HG02852 (cell line): ENCODE measurements at regions not wholly inside any gene's neighbourhood (a gene's known extent, or its start where the extent isn't known, plus 50 kb on each side); places are given as distances from the start of the nearest gene placed in this dataset.
"Not testable (repeated sequence)": the region's sequence is repeated elsewhere in the genome, so short reads cannot be mapped to it uniquely, and the experiment has no call there.

Experiments used
- ATAC-seq: cut with Tn5 transposase; IDR thresholded peaks from one replicate; pipeline ENCODE4 v1.9.1; 2021; ENCODE audit warnings: mild to moderate bottlenecking, moderate library complexity; ENCODE audit not compliant: unreplicated experiment

DNA sequence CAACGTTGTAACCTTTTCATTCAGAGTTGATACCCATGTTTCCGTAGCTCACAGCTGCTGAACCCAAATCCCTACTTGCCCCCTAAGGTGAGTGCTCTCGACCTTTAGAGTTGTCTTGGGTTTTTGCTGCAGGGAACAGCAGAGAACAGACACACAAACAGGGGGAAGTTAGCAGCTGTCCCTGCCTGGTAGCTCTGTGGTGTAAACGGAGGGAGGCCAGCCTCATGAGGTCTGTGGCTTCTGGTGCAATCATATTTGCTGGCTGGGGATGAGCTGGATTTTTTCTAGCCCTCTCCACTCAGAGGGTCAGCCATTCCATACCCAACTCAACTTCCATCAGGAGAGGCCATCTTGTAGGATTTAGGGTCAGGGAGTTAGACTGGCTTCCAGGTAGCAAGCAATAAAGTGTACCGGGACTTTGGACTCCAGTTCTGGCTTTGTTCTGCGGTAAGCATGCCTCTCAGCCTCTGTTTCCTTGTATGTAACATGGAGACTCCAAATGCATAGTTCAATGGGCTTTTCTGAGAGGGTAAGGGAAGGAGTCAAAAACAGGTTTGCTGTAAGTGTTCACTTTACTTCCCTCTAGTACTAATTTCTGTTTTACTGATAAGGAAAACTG, 218.9 kb downstream of the MID1IP1 start:
- no peak for ATAC-seq

DNA sequence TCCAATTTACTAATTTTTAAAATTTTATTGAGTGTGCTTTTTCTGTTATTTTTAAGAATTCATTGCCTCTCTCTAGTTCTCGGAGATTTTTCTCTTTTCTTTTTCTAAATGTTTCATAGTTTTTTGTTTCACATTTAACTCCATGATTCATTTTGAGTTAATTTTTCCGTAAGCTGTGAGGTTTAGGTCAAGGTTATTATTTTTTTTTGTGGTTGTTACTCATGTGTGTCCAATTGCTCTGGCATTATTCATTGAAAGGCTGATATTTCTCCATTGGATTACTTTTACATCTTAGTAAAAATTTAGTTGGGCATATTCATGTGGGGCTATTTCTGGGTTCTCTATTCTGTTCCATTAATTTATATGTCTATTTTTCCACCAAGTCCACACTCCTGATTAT, 220.8 kb downstream of the MID1IP1 start:
- ATAC-seq: no peak

DNA sequence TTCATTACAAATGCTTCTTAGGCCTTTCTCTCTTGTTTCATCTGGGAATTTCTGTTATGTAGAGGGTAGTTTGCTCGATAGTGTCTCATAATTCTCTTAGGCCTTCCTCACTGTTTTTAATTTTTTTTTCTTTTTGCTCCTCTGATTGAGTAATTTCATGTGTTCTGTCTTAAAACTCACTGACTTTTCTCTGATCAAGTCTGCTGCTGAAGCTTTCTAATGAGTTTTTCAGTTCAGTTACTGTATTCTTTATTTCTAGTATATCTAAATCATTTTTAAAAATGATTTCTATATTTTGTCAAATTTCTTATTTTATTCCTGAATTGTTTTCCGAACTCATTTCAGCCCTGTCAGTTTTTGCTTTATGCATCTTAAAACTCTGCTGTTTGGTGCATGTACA, 228.0 kb downstream of the MID1IP1 start:
- ATAC-seq: no peak

DNA sequence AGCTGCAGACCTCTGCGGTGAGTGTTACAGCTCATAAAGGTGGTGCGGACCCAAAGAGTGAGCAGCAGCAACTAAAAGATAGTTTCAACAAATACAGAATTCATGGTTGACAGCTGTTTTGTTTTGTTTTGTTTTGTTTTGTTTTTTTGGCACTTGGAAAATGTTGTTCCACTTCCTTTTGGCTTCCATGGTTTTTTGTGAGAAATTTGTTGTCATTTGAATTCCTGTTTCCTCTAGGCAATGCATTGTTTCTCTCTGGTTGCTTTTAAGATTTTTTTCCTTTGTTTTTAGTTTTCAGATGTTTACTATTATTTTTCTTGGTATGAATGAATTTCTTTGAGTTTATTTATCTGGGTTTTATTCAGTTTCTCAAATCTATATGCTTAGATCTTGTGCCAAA, 229.4 kb downstream of the MID1IP1 start:
- no peak for ATAC-seq

DNA sequence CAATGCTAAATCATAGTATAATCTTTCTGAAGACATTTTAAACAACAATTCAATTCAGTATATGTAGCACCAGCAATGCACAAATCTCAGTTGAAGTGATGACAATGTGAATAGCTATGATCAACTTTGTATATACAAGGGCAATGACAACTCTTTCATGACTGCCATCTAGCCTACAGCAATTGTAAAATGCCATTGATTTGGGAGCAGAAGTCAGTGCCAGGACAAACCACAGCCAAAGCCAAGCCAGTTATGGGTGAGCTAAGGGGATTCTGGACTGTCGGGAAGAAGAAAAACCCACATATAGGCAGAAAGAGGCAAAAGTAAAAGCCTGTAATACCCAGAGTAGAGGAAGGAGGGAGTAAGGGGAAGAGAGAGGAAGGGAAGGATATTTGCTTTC, 238.6 kb downstream of the MID1IP1 start:
- ATAC-seq: no peak

DNA sequence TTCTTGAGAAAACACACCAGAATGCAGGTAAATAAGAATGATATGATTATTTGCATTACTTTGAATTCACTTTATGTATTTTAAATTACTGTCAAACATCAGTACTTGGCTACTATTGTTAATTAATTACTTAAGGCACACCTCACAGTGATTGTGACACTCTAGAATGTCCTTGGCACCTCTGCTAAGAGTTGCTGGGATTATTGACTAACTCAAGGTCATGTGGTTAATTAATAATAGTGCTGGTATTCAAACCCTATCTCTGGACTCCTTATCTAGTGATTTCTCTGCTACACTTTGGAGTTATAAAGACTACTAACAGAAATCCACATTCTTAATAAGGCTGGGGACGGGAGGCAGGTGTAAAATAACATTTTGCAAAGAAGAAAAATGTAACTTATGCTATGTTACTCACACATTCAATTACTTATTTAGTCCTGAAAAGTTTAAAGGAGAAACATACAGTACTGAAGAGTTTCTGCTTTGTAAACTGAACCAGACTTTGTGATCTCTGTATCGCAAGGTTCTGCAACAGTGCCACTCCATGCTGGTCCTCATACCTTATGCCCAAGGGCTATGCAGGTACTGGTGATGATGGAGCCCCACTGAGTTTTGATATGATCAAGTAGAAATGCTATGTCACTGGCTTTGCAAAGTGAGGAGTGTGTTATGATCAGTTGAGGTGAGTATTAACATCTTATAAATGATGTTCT, 242.7 kb downstream of the MID1IP1 start:
- ATAC-seq: no peak

DNA sequence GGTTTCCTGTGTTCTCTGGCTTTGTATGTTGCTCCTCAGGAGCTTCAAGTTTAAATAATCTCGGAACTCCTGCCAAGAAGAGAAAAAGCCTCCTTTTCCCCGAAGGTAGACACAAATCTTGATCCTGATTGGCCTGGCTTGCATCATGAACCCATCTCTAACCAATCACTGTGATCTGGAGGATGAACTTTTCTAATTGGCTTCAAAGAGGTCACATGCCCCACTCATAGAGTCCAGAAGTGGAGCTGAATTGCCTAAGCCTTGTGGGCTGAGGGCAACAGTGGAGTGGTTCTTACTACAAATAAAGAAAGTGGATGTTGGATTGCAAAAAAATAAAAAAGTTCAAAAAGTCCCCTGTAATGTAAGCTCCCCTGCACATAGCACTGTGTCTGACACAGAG, 245.9 kb downstream of the MID1IP1 start:
- no peak for ATAC-seq

DNA sequence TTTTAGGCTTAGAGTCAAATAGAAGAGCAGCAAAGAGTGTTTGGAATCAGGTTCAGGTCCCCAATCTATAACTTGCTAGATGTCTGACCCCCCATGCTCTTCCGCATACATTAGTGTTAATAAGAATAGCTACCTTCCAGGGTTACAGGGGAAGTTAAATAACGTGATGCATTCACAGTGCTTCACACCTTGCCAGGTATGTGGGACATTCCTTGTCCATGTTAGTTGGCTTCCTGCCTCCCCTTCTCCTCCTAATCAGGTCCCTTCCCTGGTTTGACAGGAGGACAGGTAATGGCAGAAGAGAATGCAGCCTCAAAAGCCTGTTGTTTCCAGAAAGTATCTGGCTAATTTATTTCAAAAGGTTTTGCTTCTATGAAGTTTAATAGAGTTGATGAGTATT, 248.7 kb downstream of the MID1IP1 start:
- ATAC-seq: no peak

DNA sequence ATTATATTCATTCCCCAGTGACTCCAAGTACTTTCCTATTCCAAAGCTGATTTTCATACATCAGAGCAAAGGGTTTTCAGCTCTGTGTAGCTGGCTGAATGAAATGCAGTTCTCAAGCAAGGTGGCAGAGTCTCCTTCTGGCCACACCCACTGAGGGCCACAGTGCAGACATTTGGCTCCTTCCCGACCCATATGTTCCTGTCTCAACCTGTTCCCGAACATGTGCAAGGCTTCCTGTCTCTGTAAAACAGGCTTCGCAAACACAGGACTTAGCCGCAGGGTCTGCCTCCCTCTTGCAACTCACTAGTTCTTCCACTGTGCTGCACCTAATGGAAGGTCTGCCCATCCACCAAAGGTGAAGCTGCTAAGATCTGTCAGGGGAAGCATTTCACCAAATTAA, 249.2 kb downstream of the MID1IP1 start:
- no peak for ATAC-seq

DNA sequence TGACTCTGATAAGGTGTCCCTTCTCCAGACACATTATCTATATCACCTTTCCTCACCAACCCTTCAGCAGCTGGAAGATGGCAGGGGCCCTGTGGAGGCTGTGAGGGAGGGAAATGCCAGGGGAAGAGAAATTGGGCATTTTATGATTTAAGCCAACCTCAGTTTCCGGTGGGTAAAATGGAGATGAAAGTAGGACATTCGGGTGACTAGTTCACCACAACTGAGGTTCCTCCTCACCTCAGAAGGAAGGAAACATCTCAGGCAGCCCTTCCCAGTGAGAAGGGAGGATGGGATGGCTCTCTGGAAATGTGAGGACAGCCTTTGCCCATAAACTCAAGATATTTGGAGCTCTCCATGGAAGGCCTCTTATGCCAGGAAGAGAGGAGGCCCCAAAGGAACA, 251.5 kb downstream of the MID1IP1 start:
- no peak for ATAC-seq

DNA sequence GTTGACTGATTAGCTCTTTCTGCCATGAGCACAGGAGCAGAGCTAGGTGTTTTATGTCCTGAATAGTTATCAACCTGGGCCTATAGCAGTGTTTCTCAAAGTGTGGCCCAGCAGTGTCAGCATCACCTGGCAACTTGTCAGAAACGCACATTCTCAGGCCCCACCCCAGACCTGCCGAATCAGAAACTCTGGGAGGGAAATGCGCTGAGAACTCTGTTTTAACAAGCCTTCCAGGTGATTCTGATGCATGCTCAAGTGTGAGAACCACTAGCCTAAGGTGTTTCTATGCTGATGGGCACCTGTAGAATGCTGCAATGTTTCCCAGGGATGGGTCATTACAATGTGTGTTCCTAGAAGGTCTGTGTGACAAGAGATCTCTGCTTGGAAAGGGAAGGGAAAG, 257.5 kb downstream of the MID1IP1 start:
- ATAC-seq: no peak

DNA sequence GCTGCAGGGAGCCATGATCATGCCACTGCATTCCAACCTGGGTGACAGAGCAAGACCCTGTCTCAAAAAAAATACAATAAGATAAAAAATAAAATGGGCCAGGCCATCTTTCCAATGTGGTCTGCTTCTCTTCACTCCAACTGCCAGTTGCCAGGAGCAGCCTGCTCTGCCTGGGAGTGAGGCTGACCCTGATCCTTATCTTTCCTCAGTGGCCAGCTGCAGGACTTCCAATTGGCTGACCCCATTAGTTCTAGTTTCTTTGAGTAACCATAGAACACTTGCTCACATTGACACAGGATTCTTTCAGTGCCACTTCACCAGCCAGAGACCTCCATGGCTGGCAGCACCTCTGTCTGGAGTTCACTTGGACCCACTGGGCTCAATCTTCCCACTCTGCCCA, 258.6 kb downstream of the MID1IP1 start:
- ATAC-seq: no peak

DNA sequence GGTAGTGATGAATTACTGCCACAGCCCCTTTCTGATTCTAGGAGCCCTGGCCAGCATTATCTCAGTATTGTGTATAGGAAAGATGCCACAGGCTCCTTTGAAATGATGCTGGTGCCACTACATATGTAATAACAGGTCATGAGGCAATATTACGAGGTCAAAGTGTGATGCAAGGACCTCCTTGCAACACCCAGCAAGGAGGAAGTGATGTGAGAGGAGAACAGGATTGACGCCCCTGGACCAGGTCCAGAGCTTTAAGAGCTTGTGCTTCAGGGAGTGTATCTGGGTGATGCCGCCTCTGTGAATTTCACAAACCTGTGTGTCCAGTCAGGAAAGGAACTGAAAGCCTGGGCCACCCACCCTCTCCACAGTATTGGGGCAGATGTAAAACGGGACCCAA, 261.8 kb downstream of the MID1IP1 start:
- ATAC-seq: no peak

DNA sequence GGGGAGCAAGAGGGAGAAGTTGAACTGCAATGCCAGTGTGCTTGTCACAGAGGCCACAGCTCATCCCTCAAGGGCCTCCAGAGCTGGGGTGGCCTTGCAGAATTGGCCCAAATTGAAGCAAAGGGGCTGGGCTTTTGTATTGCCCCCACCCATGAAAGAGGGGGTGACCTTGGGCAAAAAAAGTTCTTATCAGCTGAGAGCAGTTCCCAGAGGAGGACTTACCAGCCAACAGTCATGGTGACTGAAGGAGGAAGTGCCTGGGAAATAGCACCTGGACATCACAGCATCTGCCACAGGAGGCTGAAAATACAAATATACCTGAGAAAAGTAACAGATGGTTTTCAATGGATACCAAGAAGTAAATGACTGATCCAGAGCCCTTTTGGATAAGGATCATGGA, 262.4 kb downstream of the MID1IP1 start:
- no peak for ATAC-seq

DNA sequence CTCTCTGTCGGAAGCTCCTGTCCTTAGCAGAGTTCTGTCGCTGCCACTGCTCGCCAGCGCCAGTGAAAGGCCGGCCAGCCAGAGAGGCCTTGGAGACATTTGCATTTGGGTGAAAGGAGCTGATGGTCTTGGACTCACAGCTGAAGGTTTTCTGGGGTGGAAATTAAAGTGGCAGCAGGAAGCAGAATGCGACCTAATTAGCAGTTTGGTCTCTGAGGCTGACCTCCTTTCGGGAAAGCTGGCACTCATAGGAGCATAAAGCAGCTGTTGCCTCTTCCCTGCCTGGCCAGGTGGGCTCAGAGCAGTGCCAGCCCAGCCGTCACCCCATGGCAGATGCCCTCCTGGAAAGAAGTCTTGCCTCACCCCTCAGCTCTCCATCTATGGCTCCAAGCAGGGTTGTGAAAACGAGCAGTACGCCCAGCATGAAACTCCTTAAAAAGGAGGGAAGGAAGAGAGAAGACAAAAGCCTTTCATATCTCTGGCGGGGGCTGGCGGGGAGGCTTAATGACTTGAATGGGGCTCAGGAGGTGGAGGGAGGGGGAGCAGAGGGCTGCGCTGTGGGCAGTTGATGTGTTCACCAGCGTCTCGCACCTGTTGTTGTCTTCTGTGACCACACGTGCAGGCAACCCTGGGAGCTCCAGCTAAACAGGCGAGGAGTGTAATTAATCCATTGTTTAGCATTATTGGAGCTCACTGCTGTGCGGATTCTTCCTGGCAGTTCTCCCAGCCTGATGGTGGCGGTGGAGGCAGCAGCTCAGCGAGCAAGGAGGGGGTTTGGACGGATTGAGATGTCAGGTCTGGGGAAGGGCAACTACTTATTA, 264.0 kb downstream of the MID1IP1 start:
- no peak for ATAC-seq

DNA sequence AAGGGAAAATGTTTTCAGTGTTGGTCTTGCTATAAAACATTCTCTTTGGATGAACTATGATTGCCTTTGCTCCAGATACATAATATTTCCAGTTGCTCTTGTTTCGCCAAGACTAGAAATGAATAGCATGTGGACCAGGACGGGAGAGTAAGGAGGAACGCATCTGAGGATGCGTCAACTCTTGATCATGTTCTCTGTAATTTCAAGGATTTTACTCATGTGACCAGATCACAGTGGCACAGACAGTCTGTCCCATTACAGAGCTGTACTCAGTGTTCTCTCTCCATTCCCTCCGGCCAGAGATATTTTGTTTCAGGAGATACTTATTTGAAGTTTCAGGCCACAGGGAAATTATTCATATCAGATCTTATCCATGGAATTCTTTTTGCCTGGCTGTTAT, 266.6 kb downstream of the MID1IP1 start:
- ATAC-seq: no peak

DNA sequence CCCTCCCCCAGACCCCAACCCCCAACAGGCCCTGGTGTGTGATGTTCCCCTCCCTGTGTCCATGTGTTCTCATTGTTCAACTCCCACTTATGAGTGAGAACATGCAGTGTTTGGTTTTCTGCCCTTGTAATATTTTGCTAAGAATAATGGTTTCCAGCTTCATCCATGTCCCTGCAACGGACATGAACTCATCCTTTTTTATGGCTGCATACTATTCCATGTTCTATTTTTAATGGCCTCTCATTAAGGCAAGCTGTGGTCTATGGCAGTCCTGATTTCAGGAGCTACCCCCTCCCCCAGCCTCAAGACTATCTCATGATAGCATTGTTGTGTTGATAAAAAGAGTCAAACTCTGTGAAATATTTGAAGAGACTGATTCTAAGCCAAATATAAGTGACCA, 267.4 kb downstream of the MID1IP1 start:
- not testable (repeated sequence) for ATAC-seq

DNA sequence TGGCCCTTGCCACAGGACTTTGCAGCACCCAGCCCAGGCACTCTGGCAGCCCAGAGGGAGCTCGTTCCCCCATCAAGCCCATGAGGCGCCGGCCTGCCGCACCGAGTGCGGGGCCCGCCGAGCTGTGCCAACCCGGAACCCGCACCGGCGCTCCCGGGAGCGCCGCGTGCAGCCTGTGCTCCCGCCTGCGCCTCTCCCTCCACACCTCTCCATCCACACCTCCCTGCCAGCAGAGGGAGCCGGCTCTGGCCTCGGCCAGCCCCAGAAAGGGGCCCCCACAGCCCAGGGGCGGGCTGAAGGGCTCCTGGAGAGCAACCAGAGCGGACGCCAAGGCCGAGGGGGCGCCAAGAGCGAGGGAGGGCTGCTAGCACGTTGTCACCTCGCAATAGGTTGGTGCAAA, 268.8 kb downstream of the MID1IP1 start:
- ATAC-seq: no peak

DNA sequence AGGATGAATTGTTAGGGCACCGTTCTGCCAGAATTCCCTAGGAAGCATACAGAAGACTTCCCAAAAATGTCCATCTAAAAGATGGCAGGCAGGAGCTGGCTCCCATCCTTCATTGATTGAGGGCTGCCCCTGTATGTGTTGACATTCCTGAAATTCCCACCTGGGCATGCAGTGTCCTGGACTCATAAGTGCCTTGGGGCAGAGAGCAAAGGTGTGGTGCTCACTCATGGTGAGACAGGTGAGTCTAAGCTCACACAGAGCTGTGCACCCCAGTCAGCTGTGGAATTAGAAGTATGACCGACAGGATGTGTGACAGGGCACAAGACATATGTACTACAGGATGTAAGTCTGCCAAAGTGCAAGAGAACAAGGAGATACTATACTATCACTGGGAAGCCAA, 271.9 kb downstream of the MID1IP1 start:
- ATAC-seq: no peak

DNA sequence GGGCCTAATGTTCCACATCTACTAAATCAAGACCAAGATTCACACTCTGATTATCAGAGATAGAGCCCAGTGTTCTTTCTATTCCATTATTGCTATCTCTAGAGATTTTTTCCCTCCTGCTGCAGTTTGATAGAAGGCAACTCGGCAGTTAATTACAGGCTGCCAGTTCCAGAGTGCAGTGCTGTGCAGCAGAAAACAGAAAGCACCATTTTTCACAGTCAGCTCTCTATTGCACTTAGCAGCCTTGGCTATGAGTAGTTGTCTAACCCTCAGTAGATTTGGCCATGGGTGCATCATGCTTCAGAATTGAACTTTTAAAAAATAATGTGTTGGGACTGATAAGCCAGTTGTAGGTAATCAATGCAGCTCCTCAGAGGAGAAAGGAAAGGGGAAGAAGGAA, 295.3 kb downstream of the MID1IP1 start:
- no peak for ATAC-seq

DNA sequence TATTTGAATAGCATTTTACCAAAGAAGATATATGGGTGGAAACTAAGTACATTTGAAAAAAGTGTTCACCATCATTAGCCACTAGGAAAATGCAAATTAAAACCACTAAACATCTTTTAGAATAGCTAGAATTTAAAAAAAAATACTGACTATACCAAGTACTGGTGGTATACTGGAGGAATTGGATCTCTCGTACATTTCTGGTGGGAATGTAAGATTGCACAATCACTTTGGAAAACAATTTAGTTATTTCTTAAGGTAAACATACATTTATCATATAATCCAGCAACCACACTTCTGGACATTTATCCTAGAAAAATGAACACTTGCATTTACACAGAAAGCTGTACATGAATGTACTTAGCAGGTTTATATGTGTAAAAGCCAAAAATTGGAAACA, 303.5 kb downstream of the MID1IP1 start:
- no peak for ATAC-seq

DNA sequence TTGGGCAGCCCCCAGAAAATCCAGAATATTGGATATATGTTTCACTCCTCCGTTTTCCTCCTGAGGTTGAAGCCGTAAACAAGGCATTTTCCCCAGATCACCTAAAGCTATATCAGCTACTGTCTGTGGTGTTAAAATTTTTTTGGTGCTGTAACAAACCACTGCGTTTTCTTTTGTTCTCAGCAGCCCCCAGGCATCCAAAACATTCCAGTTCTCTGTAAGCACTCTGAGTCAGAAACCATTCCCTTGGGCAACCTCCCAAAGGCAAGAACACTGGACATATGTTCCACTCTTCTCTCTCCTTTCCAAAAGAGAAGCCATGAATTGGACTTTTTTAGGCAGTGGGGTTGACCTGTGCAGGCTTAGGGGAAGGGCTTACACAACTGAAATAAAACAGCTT, 310.9 kb downstream of the MID1IP1 start:
- no peak for ATAC-seq
